HepG2 (cell line): ENCODE measurements at regions not wholly inside any gene's neighbourhood (a gene's known extent, or its start where the extent isn't known, plus 50 kb on each side); places are given as distances from the start of the nearest gene placed in this dataset.

Experiments
- ATAC-seq: fragments of 200-7000 bp; cut with Tn5 transposase; 3 replicates; pipeline ENCODE4 v1.9.1; 2020; ENCODE audit warnings: mild to moderate bottlenecking, moderate library complexity
- BruUV-seq: library from RNA; stranded (reverse); fragments of 400-500 nt; replicated peaks from 2 replicates; lab custom pipeline; 2021; lab: Mats Ljungman, UMichigan
- CTCF ChIA-PET: fragments of 300-600 bp; formaldehyde crosslinking; extraction: SDS; loops from one replicate; lab custom pipeline; 2021; ENCODE audit warnings: low total read pairs, inconsistent platforms, low intra/inter-chr PET ratio; lab: Yijun Ruan, JAX
- POLR2A ChIA-PET: fragments of 350-600 bp; sonication (Branson Sonifier 250); formaldehyde crosslinking; loops from one replicate; lab custom pipeline; 2020; ENCODE audit warnings: antibody characterized with exemption, inconsistent platforms; lab: Yijun Ruan, JAX
- DNase-seq: peaks from one replicate; pipeline ENCODE4 v3.0.0-alpha.2; 2015; ENCODE audit warnings: low spot score
- FAIRE-seq: peaks from 3 replicates; lab custom pipeline; 2011; peaks lifted over from hg19 to GRCh38; lab: Jason Lieb, UNC
- H2AFZ ChIP-seq: one replicate; pipeline ENCODE4 v1.6.1; 2011; ENCODE audit warnings: low read length, inconsistent platforms
- H3K27ac ChIP-seq: fragments of 300-600 bp; 3 replicates; pipeline ENCODE4 v1.8.0; 2011; ENCODE audit warnings: mixed run types, mild to moderate bottlenecking, mixed read lengths, low read length, inconsistent platforms; ENCODE audit not compliant: insufficient read depth; ENCODE audit errors: extremely low read length
- H3K27me3 ChIP-seq, 2 experiments: fragments of 200-600 bp in 1 of 2; 2 replicates in 1 of 2; 3 replicates in 1 of 2; pipeline versions ENCODE4 v1.6.0 to v1.8.0; 2011; ENCODE audit warnings: low read length in 2 of 2, mild to moderate bottlenecking in 2 of 2, moderate library complexity in 2 of 2, inconsistent platforms in 1 of 2; ENCODE audit not compliant: insufficient read depth in 2 of 2, control insufficient read depth in 1 of 2
- H3K36me3 ChIP-seq, 2 experiments: fragments of 200-600 bp in 1 of 2; replicated peaks in 1 of 2; 2 replicates in 1 of 2; 3 replicates in 1 of 2; pipeline versions ENCODE4 v1.5.1 to v1.8.0; 2011; ENCODE audit warnings: low read length in 2 of 2, inconsistent platforms in 1 of 2; ENCODE audit not compliant: insufficient read depth in 2 of 2, control insufficient read depth in 1 of 2
- H3K4me1 ChIP-seq: 2 replicates; pipeline ENCODE4 v1.5.1; 2012; ENCODE audit warnings: low read length, inconsistent platforms; ENCODE audit not compliant: insufficient read depth
- H3K4me2 ChIP-seq: 2 replicates; pipeline ENCODE4 v1.6.0; 2011; ENCODE audit warnings: low read depth, low read length, inconsistent platforms
- H3K4me3 ChIP-seq, 3 experiments: fragments of 200-600 bp in 1 of 3; sonication (generic), shearing (Covaris generic) in 1 of 3; replicated peaks in 1 of 3; 2 replicates each; pipeline ENCODE4 v1.5.1; 2011 to 2016; ENCODE audit warnings: low read length in 3 of 3, inconsistent platforms in 2 of 3, low read depth in 2 of 3, mild to moderate bottlenecking in 2 of 3, control low read depth in 1 of 3, mixed read lengths in 1 of 3; ENCODE audit not compliant: insufficient read depth in 1 of 3
- H3K79me2 ChIP-seq: one replicate; pipeline ENCODE4 v1.6.1; 2011; ENCODE audit warnings: low read length, inconsistent platforms; ENCODE audit not compliant: insufficient read depth
- H3K9ac ChIP-seq: 2 replicates; pipeline ENCODE4 v1.6.0; 2011; ENCODE audit warnings: mild to moderate bottlenecking, low read depth, low read length, inconsistent platforms; ENCODE audit not compliant: insufficient read depth
- H3K9me3 ChIP-seq: 2 replicates; pipeline ENCODE4 v1.5.1; 2012; ENCODE audit warnings: mild to moderate bottlenecking, low read length
- H4K20me1 ChIP-seq: 2 replicates; pipeline ENCODE4 v1.6.0; 2011; ENCODE audit warnings: inconsistent platforms, mild to moderate bottlenecking, low read length, moderate library complexity; ENCODE audit not compliant: insufficient read depth
- AGO1 ChIP-seq: fragments of 200-400 bp; formaldehyde crosslinking; IDR thresholded peaks from 2 replicates; pipeline ENCODE4 v1.6.1; 2017; ENCODE audit warnings: mild to moderate bottlenecking, low read depth, low read length, moderate library complexity; ENCODE audit not compliant: poor library complexity, severe bottlenecking
- ATF7 ChIP-seq, 2 experiments: fragments of 450-650 bp in 1 of 2; sonication (generic) in 1 of 2; formaldehyde crosslinking in 1 of 2; IDR thresholded peaks; 2 replicates each; pipeline versions ENCODE4 v1.4.0 to v1.6.1; 2016 to 2020; ENCODE audit warnings: antibody characterized with exemption in 1 of 2, mild to moderate bottlenecking in 1 of 2, missing genetic modification reagents in 1 of 2
- CREB1 ChIP-seq, 2 experiments: fragments of 450-650 bp in 1 of 2; IDR thresholded peaks; 2 replicates each; pipeline ENCODE4 v1.6.1; 2016 to 2017; ENCODE audit warnings: control low read depth in 1 of 2, mild to moderate bottlenecking in 1 of 2, missing compliant biosample characterization in 1 of 2, missing genetic modification characterization in 1 of 2
- GABPB1 ChIP-seq: IDR thresholded peaks from 2 replicates; pipeline ENCODE4 v1.6.1; 2016; ENCODE audit warnings: mild to moderate bottlenecking, missing genetic modification reagents, moderate library complexity, missing compliant biosample characterization
- MEIS1 ChIP-seq: sonication (generic); formaldehyde crosslinking; IDR thresholded peaks from 2 replicates; pipeline ENCODE4 v1.9.0; 2021; ENCODE audit warnings: mild to moderate bottlenecking, missing genetic modification reagents, moderate library complexity, borderline replicate concordance
- NFATC3 ChIP-seq: sonication (generic); formaldehyde crosslinking; IDR thresholded peaks from 2 replicates; pipeline ENCODE4 v1.5.1; 2020; ENCODE audit warnings: mild to moderate bottlenecking, missing genetic modification reagents
- ONECUT2 ChIP-seq: sonication (generic); formaldehyde crosslinking; IDR thresholded peaks from 2 replicates; pipeline ENCODE4 v1.4.0; 2020; ENCODE audit warnings: missing genetic modification reagents
- SIX4 ChIP-seq: sonication (generic); formaldehyde crosslinking; IDR thresholded peaks from 2 replicates; pipeline ENCODE4 v1.4.0; 2020; ENCODE audit warnings: missing genetic modification reagents
- SRSF1 ChIP-seq: fragments of 200-400 bp; formaldehyde crosslinking; optimal IDR thresholded peaks from 2 replicates; pipeline ENCODE3; 2017; ENCODE audit warnings: mild to moderate bottlenecking, low read depth, low read length, moderate library complexity
- ZBTB14 ChIP-seq: sonication (generic); formaldehyde crosslinking; IDR thresholded peaks from 2 replicates; pipeline ENCODE4 v1.4.0; 2020; ENCODE audit warnings: missing genetic modification reagents
- ZC3H13 ChIP-seq: sonication (generic); formaldehyde crosslinking; IDR thresholded peaks from 2 replicates; pipeline ENCODE4 v1.8.1; 2023; ENCODE audit warnings: mild to moderate bottlenecking, missing genetic modification reagents, moderate library complexity
- ZNF251 ChIP-seq: sonication (generic); formaldehyde crosslinking; IDR thresholded peaks from 2 replicates; pipeline ENCODE4 v1.9.0; 2021; ENCODE audit warnings: mild to moderate bottlenecking, missing genetic modification reagents
- ZNF589 ChIP-seq: sonication (generic); formaldehyde crosslinking; conservative IDR thresholded peaks from 2 replicates; pipeline ENCODE4 v1.8.0; 2022; ENCODE audit warnings: mild to moderate bottlenecking, moderate library complexity, missing genetic modification reagents
- ZSCAN31 ChIP-seq: sonication (generic); formaldehyde crosslinking; IDR thresholded peaks from 2 replicates; pipeline ENCODE4 v1.5.0; 2020; ENCODE audit warnings: low read depth, mild to moderate bottlenecking, missing genetic modification reagents
- WGBS: methylation state at CpG from one replicate; pipeline ENCODE4 v1.1.6; 2017; ENCODE audit warnings: low lambda C conversion rate; 5-methylcytosine and 5-hydroxymethylcytosine counted together
- in situ Hi-C: cut with HindIII; loops from 2 replicates; pipeline ENCODE4 v1.10.0; 2017; ENCODE audit warnings: low pct_unique_long_range_greater_than_20kb; ENCODE audit not compliant: extremely low pct_ligation_motif_present
- intact Hi-C: fragments of 100-400 bp; cut with micrococcal nuclease; formaldehyde crosslinking; loops from one replicate; pipeline ENCODE4 v1.10.0; 2022; ENCODE audit not compliant: unreplicated experiment
- TF ChIP-seq, protein P1 (sequence below): sonication (generic); formaldehyde crosslinking; IDR thresholded peaks from 2 replicates; pipeline ENCODE4 v1.9.0; 2022; ENCODE audit warnings: low read depth, missing genetic modification reagents

DNA sequence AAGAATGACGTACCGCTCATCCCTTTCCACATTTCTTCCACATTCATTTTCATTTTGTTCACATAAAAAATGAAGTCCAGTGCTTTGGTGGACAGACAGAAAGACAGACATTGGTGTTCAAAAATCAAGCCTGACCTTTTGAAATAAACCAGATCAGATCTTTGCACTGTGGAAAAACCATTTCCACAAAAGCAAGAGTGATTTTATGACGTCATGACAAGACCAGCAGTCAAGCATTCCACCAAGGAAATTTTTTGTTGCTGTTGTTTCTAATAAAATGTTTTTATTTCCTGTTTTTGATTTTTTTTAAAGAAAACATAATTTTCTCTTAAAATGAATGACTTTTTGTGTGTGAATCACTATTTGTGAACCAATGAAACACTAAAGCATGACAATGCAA is 350.0 kb downstream of the KCNJ2 start:
- ATAC-seq, result no peak
- no peak for DNase-seq
- no TSS peak for BruUV-seq
- 51% methylated on average over 3 of the region's 3 CpGs for WGBS
- no peaks in the 10 kb centered on the region for H3K4me1 ChIP-seq
- H3K36me3 ChIP-seq, result no peaks in the 10 kb centered on the region
- peak; percentile 96 for TF ChIP-seq CREB1 (IDR thresholded peaks at IDR 0.05)
- TF ChIP-seq CREB1 (CRISPR knock-in tag; IDR thresholded peaks at IDR 0.05), result no peak
- TF ChIP-seq ZSCAN31, result no peak
- peak; percentile 98 for TF ChIP-seq ATF7 (IDR thresholded peaks at IDR 0.05)
- no peak for TF ChIP-seq ATF7 (CRISPR knock-in tag; IDR thresholded peaks at IDR 0.05)
- TF ChIP-seq, protein P1, sequence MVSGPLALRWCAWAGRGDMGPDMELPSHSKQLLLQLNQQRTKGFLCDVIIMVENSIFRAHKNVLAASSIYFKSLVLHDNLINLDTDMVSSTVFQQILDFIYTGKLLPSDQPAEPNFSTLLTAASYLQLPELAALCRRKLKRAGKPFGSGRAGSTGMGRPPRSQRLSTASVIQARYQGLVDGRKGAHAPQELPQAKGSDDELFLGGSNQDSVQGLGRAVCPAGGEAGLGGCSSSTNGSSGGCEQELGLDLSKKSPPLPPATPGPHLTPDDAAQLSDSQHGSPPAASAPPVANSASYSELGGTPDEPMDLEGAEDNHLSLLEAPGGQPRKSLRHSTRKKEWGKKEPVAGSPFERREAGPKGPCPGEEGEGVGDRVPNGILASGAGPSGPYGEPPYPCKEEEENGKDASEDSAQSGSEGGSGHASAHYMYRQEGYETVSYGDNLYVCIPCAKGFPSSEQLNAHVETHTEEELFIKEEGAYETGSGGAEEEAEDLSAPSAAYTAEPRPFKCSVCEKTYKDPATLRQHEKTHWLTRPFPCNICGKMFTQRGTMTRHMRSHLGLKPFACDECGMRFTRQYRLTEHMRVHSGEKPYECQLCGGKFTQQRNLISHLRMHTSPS (CRISPR knock-in tag), result no peak
- no peak for TF ChIP-seq MEIS1 (CRISPR knock-in tag)
- TF ChIP-seq ZNF251 (CRISPR knock-in tag), result no peak
- H4K20me1 ChIP-seq, result no peaks in the 10 kb centered on the region
- no peak overlapping the region for H3K27ac ChIP-seq
- H3K79me2 ChIP-seq, result no peaks in the 10 kb centered on the region
- no peak overlapping the region for H3K9ac ChIP-seq
- H3K9me3 ChIP-seq, result peaks cover 60% of the 10 kb centered on the region
- H3K27me3 ChIP-seq, result no peaks in the 10 kb centered on the region
- in situ Hi-C loops (no loop called here), intact Hi-C loops (loop anchor here (10.0 kb wide), 1 partner anchor 1294 kb away; the partner anchor contains the start of gene ABCA10)
- H3K4me3 ChIP-seq, result no peak overlapping the region
- ChIA-PET CTCF (no interaction called here), POLR2A (no interaction called here)
- H2AFZ ChIP-seq, result no peak overlapping the region
- H3K4me2 ChIP-seq, result no peak overlapping the region
- no peak for FAIRE-seq

DNA sequence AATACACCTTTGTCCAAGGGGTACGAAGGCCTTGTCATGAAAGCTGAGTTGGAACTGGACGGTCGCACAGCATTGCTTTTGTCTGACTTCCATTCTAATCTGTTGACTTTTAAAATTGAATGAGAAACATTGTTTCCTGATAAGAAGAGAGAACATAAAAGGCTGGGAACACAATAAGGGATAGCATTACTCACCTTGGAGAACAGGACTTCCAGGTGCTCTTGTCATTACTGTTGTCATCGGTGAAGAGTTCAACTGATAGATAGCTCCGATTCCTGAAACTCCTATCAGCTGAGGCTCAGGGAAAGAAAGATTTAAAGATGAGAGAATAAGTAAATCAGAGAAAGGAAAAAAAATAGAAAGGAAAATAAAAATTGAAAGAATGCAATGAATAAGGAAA is 351.1 kb downstream of the KCNJ2 start:
- H3K9ac ChIP-seq, result no peak overlapping the region
- H3K9me3 ChIP-seq, result peaks cover 62% of the 10 kb centered on the region
- TF ChIP-seq ONECUT2 (CRISPR knock-in tag) (no peak), SRSF1 (no peak), ZNF589 (no peak), ATF7 (IDR thresholded peaks at IDR 0.05) (no peak), ATF7 (CRISPR knock-in tag; IDR thresholded peaks at IDR 0.05) (no peak), ZC3H13 (CRISPR knock-in tag) (no peak), SIX4 (CRISPR knock-in tag) (no peak), GABPB1 (CRISPR knock-in tag) (no peak), NFATC3 (CRISPR knock-in tag) (no peak), ZBTB14 (no peak), AGO1 (no peak)
- FAIRE-seq, result no peak
- no peak overlapping the region for H3K4me3 ChIP-seq
- H3K36me3 ChIP-seq, result no peaks in the 10 kb centered on the region
- BruUV-seq, result no TSS peak
- ChIA-PET POLR2A (no interaction called here), CTCF (no interaction called here)
- intact Hi-C loops (no loop called here), in situ Hi-C loops (no loop called here)
- no peaks in the 10 kb centered on the region for H4K20me1 ChIP-seq
- no peak for DNase-seq
- no peak overlapping the region for H2AFZ ChIP-seq
- H3K4me1 ChIP-seq, result no peaks in the 10 kb centered on the region
- no peak overlapping the region for H3K4me2 ChIP-seq
- ATAC-seq, result no peak
- no peaks in the 10 kb centered on the region for H3K79me2 ChIP-seq
- H3K27ac ChIP-seq, result no peak overlapping the region
- 25% methylated on average over 5 of the region's 5 CpGs for WGBS
- H3K27me3 ChIP-seq, result no peaks in the 10 kb centered on the region
